ENCODE measurements at regions not wholly inside any gene's neighbourhood (a gene's known extent, or its start where the extent isn't known, plus 50 kb on each side); places are given as distances from the start of the nearest gene placed in this dataset.

DNA sequence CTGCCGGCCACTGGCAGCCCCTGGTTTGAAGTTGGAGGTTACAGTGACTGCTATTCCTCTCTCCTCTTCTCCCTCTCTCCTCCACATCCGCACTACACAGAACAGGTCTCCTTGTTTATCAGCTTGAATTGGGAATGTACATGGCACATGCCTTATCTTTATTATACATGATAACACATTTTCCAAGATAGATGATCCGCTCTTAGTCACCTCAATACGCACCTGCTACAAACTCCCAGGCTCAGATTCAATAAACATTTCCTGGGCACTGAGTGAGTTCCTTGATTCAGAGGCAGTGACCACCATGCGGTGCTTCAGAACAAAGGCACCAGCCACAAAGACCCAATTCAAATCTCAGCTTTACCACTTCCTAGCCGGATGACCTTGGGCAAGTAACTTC, 227.7 kb downstream of the TSHZ3 start (continued):
- no peak for TF ChIP-seq USF2 (IDR thresholded peaks at IDR 0.05; ENCODE audit: low read length)
- TF ChIP-seq JUND (IDR thresholded peaks at IDR 0.05; ENCODE audit: low read length): no peak
- TF ChIP-seq, protein P1, sequence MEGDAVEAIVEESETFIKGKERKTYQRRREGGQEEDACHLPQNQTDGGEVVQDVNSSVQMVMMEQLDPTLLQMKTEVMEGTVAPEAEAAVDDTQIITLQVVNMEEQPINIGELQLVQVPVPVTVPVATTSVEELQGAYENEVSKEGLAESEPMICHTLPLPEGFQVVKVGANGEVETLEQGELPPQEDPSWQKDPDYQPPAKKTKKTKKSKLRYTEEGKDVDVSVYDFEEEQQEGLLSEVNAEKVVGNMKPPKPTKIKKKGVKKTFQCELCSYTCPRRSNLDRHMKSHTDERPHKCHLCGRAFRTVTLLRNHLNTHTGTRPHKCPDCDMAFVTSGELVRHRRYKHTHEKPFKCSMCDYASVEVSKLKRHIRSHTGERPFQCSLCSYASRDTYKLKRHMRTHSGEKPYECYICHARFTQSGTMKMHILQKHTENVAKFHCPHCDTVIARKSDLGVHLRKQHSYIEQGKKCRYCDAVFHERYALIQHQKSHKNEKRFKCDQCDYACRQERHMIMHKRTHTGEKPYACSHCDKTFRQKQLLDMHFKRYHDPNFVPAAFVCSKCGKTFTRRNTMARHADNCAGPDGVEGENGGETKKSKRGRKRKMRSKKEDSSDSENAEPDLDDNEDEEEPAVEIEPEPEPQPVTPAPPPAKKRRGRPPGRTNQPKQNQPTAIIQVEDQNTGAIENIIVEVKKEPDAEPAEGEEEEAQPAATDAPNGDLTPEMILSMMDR (IDR thresholded peaks at IDR 0.05; ENCODE audit: control extremely low read depth in 1 of 3, insufficient read depth in 1 of 3, low read depth in 1 of 3, low read length in 3 of 3): no peak
- TF ChIP-seq POU5F1 (IDR thresholded peaks at IDR 0.05; ENCODE audit: low read depth, low read length): no peak
- TF ChIP-seq CREB1 (IDR thresholded peaks at IDR 0.05): no peak
